Upper lobe of left lung (tissue), 4 donors: ENCODE measurements at regions not wholly inside any gene's neighbourhood (a gene's known extent, or its start where the extent isn't known, plus 50 kb on each side); places are given as distances from the start of the nearest gene placed in this dataset.

Experiments used
- CTCF ChIP-seq, 6 experiments: fragments of 450-650 bp in 4 of 6; fragments of 200-600 bp in 2 of 6; sonication (generic) in 2 of 6; IDR thresholded peaks; one replicate each; pipeline ENCODE4 v1.5.1; 2016 to 2019; ENCODE audit warnings: antibody characterized with exemption in 6 of 6
- EP300 ChIP-seq, 4 donors: sonication (generic); formaldehyde crosslinking; IDR thresholded peaks; one replicate each; pipeline ENCODE4 v1.5.1; 2017; ENCODE audit warnings: antibody characterized with exemption in 4 of 4, control low read depth in 2 of 4
- POLR2A ChIP-seq, 4 donors: fragments of 450-650 bp; IDR thresholded peaks; one replicate each; pipeline ENCODE4 v1.5.1; 2016 to 2017; ENCODE audit warnings: antibody characterized with exemption in 4 of 4, mild to moderate bottlenecking in 2 of 4
- POLR2AphosphoS5 ChIP-seq, 2 donors: sonication (generic); formaldehyde crosslinking; IDR thresholded peaks; one replicate each; pipeline ENCODE4 v1.5.1; 2017; ENCODE audit warnings: antibody characterized with exemption in 2 of 2

GRCh38 chr7:81161451-81162075 lies 242.7 kb upstream of the SEMA3C start:
- no peak for TF ChIP-seq CTCF (IDR thresholded peaks at IDR 0.05)
- no peak for TF ChIP-seq POLR2A (IDR thresholded peaks at IDR 0.05)
- no peak for TF ChIP-seq POLR2AphosphoS5 (IDR thresholded peaks at IDR 0.05)
- TF ChIP-seq EP300 (IDR thresholded peaks at IDR 0.05): no peak
